GM18502 (cell line): ENCODE measurements at regions not wholly inside any gene's neighbourhood (a gene's known extent, or its start where the extent isn't known, plus 50 kb on each side); places are given as distances from the start of the nearest gene placed in this dataset.

Experiments
- ATAC-seq: cut with Tn5 transposase; IDR thresholded peaks from one replicate; pipeline ENCODE4 v1.9.1; 2021; ENCODE audit warnings: mild to moderate bottlenecking; ENCODE audit not compliant: unreplicated experiment, poor library complexity

GRCh38 chr21:41653954-41654491, 112.8 kb downstream of the RIPK4 start:
- ATAC-seq = no peak

- no peak for ATAC-seq
These were observed 113.5 kb downstream of the RIPK4 start for GRCh38 chr21:41653243-41653953.

GRCh38 chr21:41651830-41652229, 115.0 kb downstream of the RIPK4 start:
- ATAC-seq = no peak

- no peak for ATAC-seq
These were observed 115.4 kb downstream of the RIPK4 start for GRCh38 chr21:41651406-41651805.

GRCh38 chr21:41650526-41651145, 116.2 kb downstream of the RIPK4 start:
- ATAC-seq = no peak

GRCh38 chr21:41648591-41649031, 118.2 kb downstream of the RIPK4 start:
- ATAC-seq = no peak

GRCh38 chr21:41647806-41648561, 118.9 kb downstream of the RIPK4 start:
- ATAC-seq = no peak

GRCh38 chr21:41643246-41643966, 123.4 kb downstream of the RIPK4 start:
- ATAC-seq = no peak

GRCh38 chr21:41641821-41642701, 124.8 kb downstream of the RIPK4 start:
- no peak for ATAC-seq

- no peak for ATAC-seq
These were observed 125.4 kb downstream of the RIPK4 start for GRCh38 chr21:41641510-41641815.

GRCh38 chr21:41640748-41641509, 125.9 kb downstream of the RIPK4 start:
- no peak for ATAC-seq

- ATAC-seq = no peak
These were observed 127.1 kb downstream of the RIPK4 start for GRCh38 chr21:41639766-41640165.

GRCh38 chr21:41639336-41639735, 127.5 kb downstream of the RIPK4 start:
- ATAC-seq = no peak

- ATAC-seq = no peak
These were observed 128.6 kb downstream of the RIPK4 start for GRCh38 chr21:41638201-41638790.

- ATAC-seq = no peak
These were observed 129.0 kb upstream of the TMPRSS2 start for GRCh38 chr21:41636636-41637630.

GRCh38 chr21:41635874-41636273, 127.9 kb upstream of the TMPRSS2 start:
- ATAC-seq = no peak

GRCh38 chr21:41634858-41635257, 126.9 kb upstream of the TMPRSS2 start:
- no peak for ATAC-seq
